Neural progenitor cell (in vitro differentiated cells): ENCODE measurements at regions not wholly inside any gene's neighbourhood (a gene's known extent, or its start where the extent isn't known, plus 50 kb on each side); places are given as distances from the start of the nearest gene placed in this dataset.

ENCODE experiments used
- DNase-seq: peaks from one replicate; pipeline ENCODE4 v3.0.0-alpha.2; 2016; ENCODE audit warnings: low spot score
- H2AFZ ChIP-seq: fragments of 200-600 bp; sonication (generic); replicated peaks from 2 replicates; pipeline ENCODE4 v1.6.1; 2016; ENCODE audit warnings: antibody characterized with exemption
- H3F3A ChIP-seq: fragments of 200-600 bp; sonication (generic); 2 replicates; pipeline ENCODE4 v1.6.1; 2016; ENCODE audit warnings: antibody characterized with exemption, low read depth
- H3K27ac ChIP-seq: fragments of 200-600 bp; sonication (generic); 2 replicates; pipeline ENCODE4 v1.5.1; 2016; ENCODE audit warnings: mild to moderate bottlenecking
- H3K27me3 ChIP-seq: fragments of 200-600 bp; sonication (generic); 2 replicates; pipeline ENCODE4 v1.6.1; 2016; ENCODE audit warnings: mild to moderate bottlenecking, moderate library complexity
- H3K36me3 ChIP-seq: fragments of 200-600 bp; sonication (generic); 2 replicates; pipeline ENCODE4 v1.5.1; 2016
- H3K4me1 ChIP-seq: fragments of 200-600 bp; sonication (generic); 2 replicates; pipeline ENCODE4 v1.6.1; 2016; ENCODE audit warnings: mixed run types
- H3K4me2 ChIP-seq: fragments of 200-600 bp; sonication (generic); 2 replicates; pipeline ENCODE4 v1.6.1; 2016
- H3K4me3 ChIP-seq: fragments of 200-600 bp; sonication (generic); 2 replicates; pipeline ENCODE4 v1.5.1; 2016
- H3K79me2 ChIP-seq: fragments of 200-600 bp; sonication (generic); 2 replicates; pipeline ENCODE4 v1.6.1; 2016; ENCODE audit warnings: low read depth
- H3K9ac ChIP-seq: fragments of 200-600 bp; sonication (generic); 2 replicates; pipeline ENCODE4 v1.6.1; 2016
- H3K9me3 ChIP-seq: fragments of 200-600 bp; sonication (generic); 2 replicates; pipeline ENCODE4 v1.5.1; 2016; ENCODE audit warnings: low read depth
- H4K20me1 ChIP-seq: fragments of 200-600 bp; sonication (generic); 2 replicates; pipeline ENCODE4 v1.6.1; 2016; ENCODE audit warnings: low read depth
- H3K27ac Mint-ChIP-seq: 3 replicates; pipeline ENCODE4 v1.8.0; 2021; ENCODE audit warnings: mixed read lengths
- H3K27me3 Mint-ChIP-seq: 2 replicates; pipeline ENCODE4 v1.8.0; 2022; ENCODE audit warnings: low read depth, mild to moderate bottlenecking, inconsistent platforms, moderate library complexity, mixed read lengths; ENCODE audit not compliant: insufficient read depth
- H3K36me3 Mint-ChIP-seq: 3 replicates; pipeline ENCODE4 v1.8.0; 2021; ENCODE audit warnings: mixed read lengths
- H3K4me1 Mint-ChIP-seq: 3 replicates; pipeline ENCODE4 v1.8.0; 2021; ENCODE audit warnings: mixed read lengths
- H3K4me3 Mint-ChIP-seq: 3 replicates; pipeline ENCODE4 v1.8.0; 2021; ENCODE audit warnings: mild to moderate bottlenecking, moderate library complexity, mixed read lengths
- H3K9me3 Mint-ChIP-seq: 3 replicates; pipeline ENCODE4 v1.8.0; 2020; ENCODE audit warnings: mixed read lengths
- EZH2 ChIP-seq: fragments of 200-600 bp; sonication (generic); IDR thresholded peaks from 2 replicates; pipeline ENCODE4 v1.6.1; 2017; ENCODE audit warnings: antibody characterized with exemption, mild to moderate bottlenecking, moderate library complexity
- EZH2phosphoT487 ChIP-seq: fragments of 200-600 bp; sonication (generic); IDR thresholded peaks from 2 replicates; pipeline ENCODE4 v1.6.1; 2017; ENCODE audit warnings: antibody characterized with exemption
- TF ChIP-seq, protein P1 (sequence below): fragments of 200-600 bp; sonication (generic); IDR thresholded peaks from 2 replicates; pipeline ENCODE4 v1.5.1; 2017; ENCODE audit warnings: antibody characterized with exemption, mild to moderate bottlenecking

DNA sequence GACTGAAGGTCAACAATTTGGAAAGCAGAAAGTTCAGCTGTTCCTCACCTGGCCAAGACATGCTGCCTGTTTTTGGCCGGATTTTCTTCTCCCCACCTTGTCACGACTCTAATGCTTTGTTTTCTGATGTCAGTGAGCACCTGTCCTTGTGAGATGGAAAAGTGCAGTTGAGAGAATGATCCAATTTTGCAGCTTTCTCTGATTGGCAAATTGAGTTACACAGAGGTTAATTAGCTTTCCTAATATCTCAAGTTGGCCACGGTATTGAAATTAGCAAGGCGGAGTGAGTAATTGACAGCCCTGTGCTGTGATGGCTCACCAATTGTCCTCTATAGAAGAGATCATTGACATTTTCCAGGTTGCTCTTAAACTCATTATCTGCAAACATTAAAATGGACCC is 126.8 kb upstream of the VCX3A start:
- H4K20me1 ChIP-seq = no peaks in the 10 kb centered on the region
- H3K4me1 Mint-ChIP-seq = peaks cover 2% of the 10 kb centered on the region
- no peak overlapping the region for H3K27ac ChIP-seq
- H3K79me2 ChIP-seq = no peaks in the 10 kb centered on the region
- H3F3A ChIP-seq = no peaks in the 10 kb centered on the region
- no peak overlapping the region for H3K4me3 ChIP-seq
- H3K9me3 ChIP-seq = no peaks in the 10 kb centered on the region
- no peaks in the 10 kb centered on the region for H3K36me3 Mint-ChIP-seq
- DNase-seq = no peak
- H3K36me3 ChIP-seq = no peaks in the 10 kb centered on the region
- no peaks in the 10 kb centered on the region for H3K27me3 ChIP-seq
- peaks cover 2% of the 10 kb centered on the region for H3K27me3 Mint-ChIP-seq
- peaks cover 5% of the 10 kb centered on the region for H3K9me3 Mint-ChIP-seq
- H3K9ac ChIP-seq = no peak overlapping the region
- H3K4me3 Mint-ChIP-seq = no peak overlapping the region
- H3K4me1 ChIP-seq = no peaks in the 10 kb centered on the region
- no peak overlapping the region for H3K27ac Mint-ChIP-seq
- no peak overlapping the region for H3K4me2 ChIP-seq
- TF ChIP-seq, protein P1, sequence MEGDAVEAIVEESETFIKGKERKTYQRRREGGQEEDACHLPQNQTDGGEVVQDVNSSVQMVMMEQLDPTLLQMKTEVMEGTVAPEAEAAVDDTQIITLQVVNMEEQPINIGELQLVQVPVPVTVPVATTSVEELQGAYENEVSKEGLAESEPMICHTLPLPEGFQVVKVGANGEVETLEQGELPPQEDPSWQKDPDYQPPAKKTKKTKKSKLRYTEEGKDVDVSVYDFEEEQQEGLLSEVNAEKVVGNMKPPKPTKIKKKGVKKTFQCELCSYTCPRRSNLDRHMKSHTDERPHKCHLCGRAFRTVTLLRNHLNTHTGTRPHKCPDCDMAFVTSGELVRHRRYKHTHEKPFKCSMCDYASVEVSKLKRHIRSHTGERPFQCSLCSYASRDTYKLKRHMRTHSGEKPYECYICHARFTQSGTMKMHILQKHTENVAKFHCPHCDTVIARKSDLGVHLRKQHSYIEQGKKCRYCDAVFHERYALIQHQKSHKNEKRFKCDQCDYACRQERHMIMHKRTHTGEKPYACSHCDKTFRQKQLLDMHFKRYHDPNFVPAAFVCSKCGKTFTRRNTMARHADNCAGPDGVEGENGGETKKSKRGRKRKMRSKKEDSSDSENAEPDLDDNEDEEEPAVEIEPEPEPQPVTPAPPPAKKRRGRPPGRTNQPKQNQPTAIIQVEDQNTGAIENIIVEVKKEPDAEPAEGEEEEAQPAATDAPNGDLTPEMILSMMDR = no peak
- TF ChIP-seq EZH2 (no peak), EZH2phosphoT487 (no peak)
- no peak overlapping the region for H2AFZ ChIP-seq

DNA sequence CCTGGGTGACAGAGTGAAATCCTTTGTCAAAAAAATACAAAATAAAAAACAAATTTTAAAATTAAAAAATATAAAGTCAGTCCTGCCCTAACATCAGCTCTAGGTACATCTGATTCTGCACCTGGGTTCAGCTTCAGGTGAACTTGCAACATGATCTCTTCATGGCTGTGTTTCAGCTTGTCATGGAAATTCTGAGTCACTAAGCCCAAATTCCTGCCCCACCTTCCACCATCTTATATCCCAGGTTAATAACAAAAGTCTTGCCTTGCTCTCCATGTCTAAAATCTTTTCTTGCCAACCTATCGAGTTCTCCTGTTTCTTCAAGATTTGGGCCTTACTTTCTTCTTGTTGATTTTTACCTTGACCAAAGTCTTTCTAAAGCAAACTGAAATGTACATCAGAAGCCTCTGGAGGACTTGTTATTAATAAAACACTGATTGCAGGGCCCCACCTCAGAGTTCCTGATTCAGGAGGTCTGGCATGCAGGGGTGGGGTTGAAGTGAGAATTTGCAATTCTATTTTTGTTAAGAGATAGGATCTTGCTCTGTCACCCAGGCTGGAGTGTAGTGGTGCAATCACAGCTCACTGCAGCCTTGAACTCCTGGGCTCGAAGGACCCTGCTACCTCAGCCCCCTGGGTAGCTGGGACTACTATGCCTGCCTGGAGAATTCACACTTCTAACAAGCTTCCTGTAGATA is 125.8 kb upstream of the VCX3A start:
- Mint-ChIP-seq H3K4me1 (peaks cover 2% of the 10 kb centered on the region), H3K36me3 (no peaks in the 10 kb centered on the region), H3K9me3 (peaks cover 5% of the 10 kb centered on the region), H3K27ac (no peak overlapping the region), H3K27me3 (peaks cover 2% of the 10 kb centered on the region), H3K4me3 (no peak overlapping the region)
- H3K27ac ChIP-seq = no peak overlapping the region
- TF ChIP-seq EZH2 (no peak), EZH2phosphoT487 (no peak)
- TF ChIP-seq, protein P1 = no peak
- no peak overlapping the region for H2AFZ ChIP-seq
- no peaks in the 10 kb centered on the region for H4K20me1 ChIP-seq
- H3K36me3 ChIP-seq = no peaks in the 10 kb centered on the region
- no peaks in the 10 kb centered on the region for H3K9me3 ChIP-seq
- no peak for DNase-seq
- H3K9ac ChIP-seq = no peak overlapping the region
- no peaks in the 10 kb centered on the region for H3K27me3 ChIP-seq
- no peaks in the 10 kb centered on the region for H3K79me2 ChIP-seq
- H3K4me3 ChIP-seq = no peak overlapping the region
- no peaks in the 10 kb centered on the region for H3K4me1 ChIP-seq
- H3K4me2 ChIP-seq = no peak overlapping the region
- H3F3A ChIP-seq = no peaks in the 10 kb centered on the region

DNA sequence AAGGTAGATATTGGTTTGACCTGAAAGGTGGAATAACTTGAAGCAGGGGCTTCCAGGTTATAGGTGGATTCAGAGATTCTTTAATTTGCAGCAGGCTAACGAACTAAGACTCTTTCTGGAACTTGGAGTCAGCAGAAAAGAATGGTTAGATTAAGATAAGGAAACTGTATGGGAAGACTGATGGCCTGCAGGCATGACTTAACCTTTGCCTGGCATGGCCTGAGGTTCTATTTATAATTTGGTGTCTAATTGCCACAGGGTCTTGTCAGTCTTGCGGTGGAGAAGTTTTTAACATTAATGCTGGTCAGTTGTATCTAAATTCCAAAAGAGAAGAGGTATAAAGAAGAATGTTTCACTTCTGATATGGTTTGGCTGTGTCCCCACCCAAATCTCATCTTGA is 110.3 kb upstream of the VCX3A start:
- Histone ChIP-seq H3K9me3 (peaks cover 12% of the 10 kb centered on the region), H3F3A (no peaks in the 10 kb centered on the region), H3K27ac (no peak overlapping the region), H3K27me3 (no peaks in the 10 kb centered on the region), H3K4me3 (no peak overlapping the region), H3K79me2 (no peaks in the 10 kb centered on the region), H3K4me2 (no peak overlapping the region), H3K36me3 (no peaks in the 10 kb centered on the region), H3K9ac (no peak overlapping the region), H2AFZ (no peak overlapping the region), H3K4me1 (no peaks in the 10 kb centered on the region), H4K20me1 (no peaks in the 10 kb centered on the region)
- Mint-ChIP-seq H3K4me1 (no peaks in the 10 kb centered on the region), H3K36me3 (no peaks in the 10 kb centered on the region), H3K9me3 (no peaks in the 10 kb centered on the region), H3K27me3 (no peaks in the 10 kb centered on the region), H3K27ac (no peak overlapping the region), H3K4me3 (no peak overlapping the region)
- TF ChIP-seq EZH2phosphoT487 (no peak), EZH2 (no peak)
- TF ChIP-seq, protein P1 = no peak
- no peak for DNase-seq
